Neural cell (in vitro differentiated cells): ENCODE measurements at regions not wholly inside any gene's neighbourhood (a gene's known extent, or its start where the extent isn't known, plus 50 kb on each side); places are given as distances from the start of the nearest gene placed in this dataset.

Experiments
- H2AFZ ChIP-seq: fragments of 200-600, 300-800 bp; sonication (generic), shearing (Covaris generic); 2 replicates; pipeline ENCODE4 v1.6.0; 2014; ENCODE audit warnings: low read depth, mild to moderate bottlenecking, antibody characterized with exemption, low read length, moderate library complexity
- H3F3A ChIP-seq: fragments of 200-600 bp; shearing (Covaris generic); 2 replicates; pipeline ENCODE4 v1.6.1; 2016; ENCODE audit warnings: mild to moderate bottlenecking, moderate library complexity, mixed read lengths, antibody characterized with exemption, low read length; ENCODE audit not compliant: insufficient read depth, poor library complexity, severe bottlenecking
- H3K27ac ChIP-seq: fragments of 200-600, 300-800 bp; sonication (generic), shearing (Covaris generic); 2 replicates; pipeline ENCODE4 v1.5.1; 2014; ENCODE audit warnings: mild to moderate bottlenecking, low read length, moderate library complexity
- H3K27me3 ChIP-seq: fragments of 300-800, 200-600 bp; sonication (generic), shearing (Covaris generic); 2 replicates; pipeline ENCODE4 v1.6.0; 2014; ENCODE audit warnings: mild to moderate bottlenecking, low read depth, low read length, moderate library complexity; ENCODE audit not compliant: insufficient read depth
- H3K36me3 ChIP-seq: fragments of 300-800, 200-600 bp; sonication (generic), shearing (Covaris generic); 2 replicates; pipeline ENCODE4 v1.5.1; 2014; ENCODE audit warnings: mild to moderate bottlenecking, antibody characterized with exemption, low read length, moderate library complexity; ENCODE audit not compliant: insufficient read depth
- H3K4me2 ChIP-seq: fragments of 300-800, 200-600 bp; sonication (generic), shearing (Covaris generic); 2 replicates; pipeline ENCODE4 v1.6.0; 2014; ENCODE audit warnings: mild to moderate bottlenecking, low read length
- H3K4me3 ChIP-seq: fragments of 300-800, 200-600 bp; sonication (generic), shearing (Covaris generic); 2 replicates; pipeline ENCODE4 v1.5.1; 2014; ENCODE audit warnings: mild to moderate bottlenecking, low read length, moderate library complexity
- H3K79me2 ChIP-seq: fragments of 200-600 bp; shearing (Covaris generic); replicated peaks from 2 replicates; pipeline ENCODE4 v1.6.0; 2014; ENCODE audit warnings: mild to moderate bottlenecking, low read length, moderate library complexity; ENCODE audit not compliant: insufficient read depth
- H3K9ac ChIP-seq: fragments of 300-800, 200-600 bp; sonication (generic), shearing (Covaris generic); 2 replicates; pipeline ENCODE4 v1.6.1; 2016; ENCODE audit warnings: mild to moderate bottlenecking, low read length, mixed read lengths
- H3K9me2 ChIP-seq: fragments of 200-600 bp; shearing (Covaris generic); 2 replicates; pipeline ENCODE4 v1.6.1; 2016; ENCODE audit warnings: mild to moderate bottlenecking, low read length, mixed read lengths; ENCODE audit not compliant: insufficient read depth
- H3K9me3 ChIP-seq: fragments of 200-600, 300-800 bp; sonication (generic), shearing (Covaris generic); 2 replicates; pipeline ENCODE4 v1.6.1; 2016; ENCODE audit warnings: mild to moderate bottlenecking, mixed run types, low read length, moderate library complexity, mixed read lengths
- H4K20me1 ChIP-seq: fragments of 200-600 bp; shearing (Covaris generic); 2 replicates; pipeline ENCODE4 v1.6.1; 2016; ENCODE audit warnings: mild to moderate bottlenecking, mixed run types; ENCODE audit not compliant: insufficient read depth
- EP300 ChIP-seq: fragments of 450-650 bp; conservative IDR thresholded peaks from 2 replicates; pipeline ENCODE4 v1.6.1; 2014; ENCODE audit warnings: antibody characterized with exemption, mild to moderate bottlenecking, moderate library complexity; ENCODE audit not compliant: poor library complexity, severe bottlenecking
- EZH2 ChIP-seq: fragments of 200-600, 300-800 bp; shearing (Covaris generic), sonication (generic); IDR thresholded peaks from 2 replicates; pipeline ENCODE4 v1.6.1; 2014; ENCODE audit warnings: antibody characterized with exemption, low read length, borderline replicate concordance, mild to moderate bottlenecking; ENCODE audit not compliant: insufficient read depth, poor library complexity, severe bottlenecking
- MXI1 ChIP-seq: fragments of 450-650 bp; conservative IDR thresholded peaks from 2 replicates; pipeline ENCODE4 v1.6.1; 2014; ENCODE audit warnings: antibody characterized with exemption, mild to moderate bottlenecking; ENCODE audit not compliant: poor library complexity, severe bottlenecking
- POLR2AphosphoS5 ChIP-seq: IDR thresholded peaks from 2 replicates; pipeline ENCODE4 v1.6.1; 2012
- RAD21 ChIP-seq: fragments of 450-650 bp; conservative IDR thresholded peaks from 2 replicates; pipeline ENCODE4 v1.6.1; 2014; ENCODE audit warnings: antibody characterized with exemption, mild to moderate bottlenecking, moderate library complexity
- SMC3 ChIP-seq: fragments of 450-650 bp; conservative IDR thresholded peaks from 2 replicates; pipeline ENCODE4 v1.6.1; 2014; ENCODE audit warnings: antibody characterized with exemption, mild to moderate bottlenecking, moderate library complexity; ENCODE audit not compliant: poor library complexity
- TAF1 ChIP-seq: IDR thresholded peaks from 2 replicates; pipeline ENCODE4 v1.6.1; 2012; ENCODE audit warnings: low read depth
- TF ChIP-seq, protein P1 (sequence below): fragments of 450-650 bp; IDR thresholded peaks from 2 replicates; pipeline ENCODE4 v1.5.1; 2014; ENCODE audit warnings: antibody characterized with exemption, mild to moderate bottlenecking, moderate library complexity; ENCODE audit not compliant: poor library complexity, severe bottlenecking
- TF ChIP-seq, protein P2 (sequence below): IDR thresholded peaks from 2 replicates; pipeline ENCODE4 v1.6.1; 2012; ENCODE audit warnings: borderline replicate concordance

DNA sequence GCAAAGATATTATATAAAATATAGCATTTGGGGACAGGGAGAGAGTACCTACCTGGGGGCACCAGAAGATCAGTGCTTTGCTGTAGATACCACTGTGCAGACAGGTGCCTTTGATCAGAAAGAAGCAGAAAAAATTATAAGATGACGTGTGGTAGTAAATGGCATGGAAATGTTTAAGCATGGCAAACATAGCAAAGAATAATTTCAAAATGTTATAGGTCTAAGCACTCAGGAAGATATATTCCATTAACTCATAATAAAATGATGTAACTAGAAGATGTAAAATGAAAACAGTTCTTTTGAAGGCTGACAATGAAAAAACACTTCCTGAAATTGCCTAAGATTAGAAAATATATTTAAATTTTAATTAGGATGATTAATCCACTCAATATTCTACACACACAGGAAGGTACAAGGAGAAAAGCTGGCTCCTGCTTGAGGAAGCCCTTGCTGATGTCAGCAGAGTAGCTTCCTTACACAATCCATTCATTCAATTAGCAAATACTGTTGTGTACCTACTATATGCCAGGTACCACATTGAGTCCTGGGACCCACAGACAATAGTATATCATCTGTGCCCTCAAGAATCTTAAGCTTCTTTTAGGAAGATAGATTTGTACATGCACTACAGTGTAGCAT is 290.2 kb upstream of the CNR1 start:
- Histone ChIP-seq H3K4me3 (no peak overlapping the region), H3K27me3 (no peaks in the 10 kb centered on the region), H3K36me3 (no peaks in the 10 kb centered on the region), H3F3A (peaks cover 5% of the 10 kb centered on the region), H3K4me2 (no peak overlapping the region), H3K27ac (no peak overlapping the region), H2AFZ (no peak overlapping the region), H3K9ac (no peak overlapping the region), H4K20me1 (no peaks in the 10 kb centered on the region), H3K79me2 (no peaks in the 10 kb centered on the region), H3K9me2 (no peaks in the 10 kb centered on the region), H3K9me3 (no peaks in the 10 kb centered on the region)
- TF ChIP-seq RAD21 (no peak), POLR2AphosphoS5 (no peak), EZH2 (no peak), EP300 (no peak), SMC3 (no peak), TAF1 (no peak), MXI1 (no peak)
- TF ChIP-seq, protein P1, sequence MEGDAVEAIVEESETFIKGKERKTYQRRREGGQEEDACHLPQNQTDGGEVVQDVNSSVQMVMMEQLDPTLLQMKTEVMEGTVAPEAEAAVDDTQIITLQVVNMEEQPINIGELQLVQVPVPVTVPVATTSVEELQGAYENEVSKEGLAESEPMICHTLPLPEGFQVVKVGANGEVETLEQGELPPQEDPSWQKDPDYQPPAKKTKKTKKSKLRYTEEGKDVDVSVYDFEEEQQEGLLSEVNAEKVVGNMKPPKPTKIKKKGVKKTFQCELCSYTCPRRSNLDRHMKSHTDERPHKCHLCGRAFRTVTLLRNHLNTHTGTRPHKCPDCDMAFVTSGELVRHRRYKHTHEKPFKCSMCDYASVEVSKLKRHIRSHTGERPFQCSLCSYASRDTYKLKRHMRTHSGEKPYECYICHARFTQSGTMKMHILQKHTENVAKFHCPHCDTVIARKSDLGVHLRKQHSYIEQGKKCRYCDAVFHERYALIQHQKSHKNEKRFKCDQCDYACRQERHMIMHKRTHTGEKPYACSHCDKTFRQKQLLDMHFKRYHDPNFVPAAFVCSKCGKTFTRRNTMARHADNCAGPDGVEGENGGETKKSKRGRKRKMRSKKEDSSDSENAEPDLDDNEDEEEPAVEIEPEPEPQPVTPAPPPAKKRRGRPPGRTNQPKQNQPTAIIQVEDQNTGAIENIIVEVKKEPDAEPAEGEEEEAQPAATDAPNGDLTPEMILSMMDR: no peak
- TF ChIP-seq, protein P2, sequence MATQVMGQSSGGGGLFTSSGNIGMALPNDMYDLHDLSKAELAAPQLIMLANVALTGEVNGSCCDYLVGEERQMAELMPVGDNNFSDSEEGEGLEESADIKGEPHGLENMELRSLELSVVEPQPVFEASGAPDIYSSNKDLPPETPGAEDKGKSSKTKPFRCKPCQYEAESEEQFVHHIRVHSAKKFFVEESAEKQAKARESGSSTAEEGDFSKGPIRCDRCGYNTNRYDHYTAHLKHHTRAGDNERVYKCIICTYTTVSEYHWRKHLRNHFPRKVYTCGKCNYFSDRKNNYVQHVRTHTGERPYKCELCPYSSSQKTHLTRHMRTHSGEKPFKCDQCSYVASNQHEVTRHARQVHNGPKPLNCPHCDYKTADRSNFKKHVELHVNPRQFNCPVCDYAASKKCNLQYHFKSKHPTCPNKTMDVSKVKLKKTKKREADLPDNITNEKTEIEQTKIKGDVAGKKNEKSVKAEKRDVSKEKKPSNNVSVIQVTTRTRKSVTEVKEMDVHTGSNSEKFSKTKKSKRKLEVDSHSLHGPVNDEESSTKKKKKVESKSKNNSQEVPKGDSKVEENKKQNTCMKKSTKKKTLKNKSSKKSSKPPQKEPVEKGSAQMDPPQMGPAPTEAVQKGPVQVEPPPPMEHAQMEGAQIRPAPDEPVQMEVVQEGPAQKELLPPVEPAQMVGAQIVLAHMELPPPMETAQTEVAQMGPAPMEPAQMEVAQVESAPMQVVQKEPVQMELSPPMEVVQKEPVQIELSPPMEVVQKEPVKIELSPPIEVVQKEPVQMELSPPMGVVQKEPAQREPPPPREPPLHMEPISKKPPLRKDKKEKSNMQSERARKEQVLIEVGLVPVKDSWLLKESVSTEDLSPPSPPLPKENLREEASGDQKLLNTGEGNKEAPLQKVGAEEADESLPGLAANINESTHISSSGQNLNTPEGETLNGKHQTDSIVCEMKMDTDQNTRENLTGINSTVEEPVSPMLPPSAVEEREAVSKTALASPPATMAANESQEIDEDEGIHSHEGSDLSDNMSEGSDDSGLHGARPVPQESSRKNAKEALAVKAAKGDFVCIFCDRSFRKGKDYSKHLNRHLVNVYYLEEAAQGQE: no peak

DNA sequence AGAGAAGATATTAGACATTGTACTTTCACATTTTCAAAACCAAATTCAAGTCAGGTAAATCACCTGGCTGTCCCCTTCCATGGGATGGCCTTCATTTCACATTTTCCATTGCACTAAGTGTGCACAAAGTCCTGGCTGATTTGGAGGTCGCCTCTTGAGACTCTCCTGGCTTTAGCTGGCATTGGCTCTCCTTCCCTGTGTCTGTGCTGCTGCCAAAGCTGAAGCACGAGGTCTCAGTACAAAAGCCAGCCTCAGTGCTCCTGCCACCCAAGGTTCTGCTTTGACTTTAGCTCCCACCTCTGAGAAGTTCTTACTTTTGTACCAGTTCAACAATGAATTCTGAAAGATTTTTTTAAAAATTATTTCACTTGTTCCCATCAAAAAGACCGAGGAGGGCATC is 289.2 kb upstream of the CNR1 start:
- Histone ChIP-seq H3K4me3 (no peak overlapping the region), H3K9me2 (no peaks in the 10 kb centered on the region), H4K20me1 (no peaks in the 10 kb centered on the region), H3K27me3 (no peaks in the 10 kb centered on the region), H3F3A (peaks cover 5% of the 10 kb centered on the region), H3K36me3 (no peaks in the 10 kb centered on the region), H3K27ac (no peak overlapping the region), H2AFZ (no peak overlapping the region), H3K4me2 (no peak overlapping the region), H3K79me2 (no peaks in the 10 kb centered on the region), H3K9me3 (no peaks in the 10 kb centered on the region), H3K9ac (no peak overlapping the region)
- TF ChIP-seq, protein P2: no peak
- TF ChIP-seq RAD21 (no peak), POLR2AphosphoS5 (no peak), MXI1 (no peak), EZH2 (no peak), TAF1 (no peak)
